Right kidney (tissue), 1 donor: ENCODE measurements at regions not wholly inside any gene's neighbourhood (a gene's known extent, or its start where the extent isn't known, plus 50 kb on each side); places are given as distances from the start of the nearest gene placed in this dataset.
"Not testable (repeated sequence)": the region's sequence is repeated elsewhere in the genome, so short reads cannot be mapped to it uniquely, and the experiment has no call there.

Source experiments
- DNase-seq: peaks from one replicate; pipeline ENCODE4 v3.0.0-alpha.2; 2016

DNA sequence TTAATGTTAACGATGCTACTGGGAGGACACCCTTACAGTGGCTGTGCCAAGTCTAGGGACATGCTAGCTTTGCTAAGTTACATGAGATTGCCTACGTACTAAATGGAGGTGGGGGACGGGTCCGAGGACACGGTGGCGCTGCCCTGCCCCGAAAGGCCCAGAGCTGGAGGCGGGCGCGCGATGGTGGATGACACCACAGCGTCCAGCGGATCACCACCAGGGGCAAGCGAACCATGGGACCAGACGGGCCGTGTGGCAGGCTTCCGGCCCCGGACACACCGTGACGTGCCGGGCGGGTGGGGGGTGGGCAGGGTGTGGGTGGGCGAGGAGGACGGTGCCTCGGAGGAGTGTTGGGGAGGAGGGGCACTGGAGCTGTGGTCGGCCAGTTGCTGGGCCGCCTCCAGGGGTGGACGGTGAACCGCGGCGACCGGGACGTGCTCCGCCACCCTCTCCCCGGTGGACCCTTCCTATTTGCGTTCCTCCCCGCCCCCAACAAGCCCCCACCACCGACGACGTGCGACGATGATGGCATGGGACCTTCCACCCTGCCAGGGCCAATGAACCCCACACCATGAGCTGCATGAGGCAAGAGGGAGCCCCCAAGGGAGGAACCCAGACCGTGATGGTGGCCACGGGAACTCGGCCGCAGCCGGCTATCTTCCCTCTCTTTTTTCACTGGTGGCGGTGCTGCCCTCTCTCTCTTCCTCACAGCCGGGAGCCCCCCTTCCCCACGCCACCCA, 773.3 kb upstream of the DEFB115 start:
- DNase-seq: no peak

DNA sequence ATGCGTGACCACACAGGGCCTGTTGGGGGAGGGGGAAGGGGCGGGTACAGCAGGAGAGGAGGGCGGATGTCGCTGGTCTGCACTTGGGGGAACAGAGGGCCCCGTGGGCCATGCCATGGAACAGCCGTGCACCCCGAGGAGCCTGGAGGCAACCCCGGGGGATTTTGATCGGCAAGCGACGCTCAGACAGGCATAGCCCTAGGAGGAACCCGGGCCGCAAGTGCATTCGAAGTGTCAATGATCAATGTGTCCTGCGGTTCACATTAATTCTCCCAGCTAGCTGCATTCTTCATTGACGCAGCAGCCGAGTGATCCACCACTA, 772.8 kb upstream of the DEFB115 start:
- DNase-seq: no peak

DNA sequence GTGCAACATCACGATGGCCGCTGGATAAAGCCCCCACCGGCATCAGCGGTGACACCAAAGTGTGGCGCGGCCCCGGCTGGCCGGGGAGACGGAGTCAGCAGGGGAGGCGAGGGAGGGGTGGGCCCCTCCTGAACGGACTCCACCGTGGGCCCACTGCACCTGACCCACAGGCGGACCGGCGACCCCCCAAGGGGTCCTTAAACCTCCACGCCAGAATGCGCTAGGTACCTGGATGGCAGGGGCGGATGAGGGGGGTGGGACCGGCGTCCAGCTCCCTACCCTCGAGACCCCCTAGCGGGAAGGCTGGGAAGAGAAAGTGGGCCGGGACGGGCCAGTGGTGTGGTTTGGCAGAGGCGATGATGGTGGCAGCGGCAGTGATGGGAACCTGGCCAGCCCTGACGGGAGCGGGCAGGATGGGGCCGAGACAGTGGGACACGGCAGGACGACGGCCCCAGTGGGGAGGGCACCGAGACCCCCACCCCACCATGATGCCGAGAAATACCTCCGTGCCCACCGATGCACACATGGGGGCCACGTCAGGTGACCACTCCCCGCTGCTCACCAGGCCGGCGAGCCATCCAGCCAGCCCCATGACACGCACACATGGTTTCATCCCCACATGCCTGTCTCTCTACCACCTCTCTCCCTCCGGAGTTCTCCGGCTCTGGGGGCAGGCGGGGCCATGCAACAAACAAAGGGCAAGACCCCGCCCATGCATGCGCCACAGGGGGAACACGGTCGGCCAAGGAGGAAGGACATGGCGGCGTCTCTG, 771.9 kb upstream of the DEFB115 start:
- DNase-seq: no peak

DNA sequence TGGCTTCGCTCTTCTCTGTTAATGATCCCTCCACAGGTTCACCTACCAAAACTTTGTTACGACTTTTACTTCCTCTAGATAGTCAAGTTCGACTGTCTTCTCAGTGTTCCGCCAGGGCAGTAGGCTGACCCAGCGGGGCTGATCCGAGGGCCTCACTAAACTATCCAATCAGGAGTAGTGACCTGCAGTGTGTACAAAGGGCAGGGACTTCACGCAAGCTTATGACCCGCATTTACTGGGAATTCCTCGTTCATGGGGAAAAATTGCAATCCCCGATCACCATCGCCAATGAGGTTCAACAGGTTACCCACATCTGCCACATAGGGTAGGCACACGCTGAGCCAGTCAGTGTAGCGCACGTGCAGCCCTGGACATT, 771.4 kb upstream of the DEFB115 start:
- no peak for DNase-seq

DNA sequence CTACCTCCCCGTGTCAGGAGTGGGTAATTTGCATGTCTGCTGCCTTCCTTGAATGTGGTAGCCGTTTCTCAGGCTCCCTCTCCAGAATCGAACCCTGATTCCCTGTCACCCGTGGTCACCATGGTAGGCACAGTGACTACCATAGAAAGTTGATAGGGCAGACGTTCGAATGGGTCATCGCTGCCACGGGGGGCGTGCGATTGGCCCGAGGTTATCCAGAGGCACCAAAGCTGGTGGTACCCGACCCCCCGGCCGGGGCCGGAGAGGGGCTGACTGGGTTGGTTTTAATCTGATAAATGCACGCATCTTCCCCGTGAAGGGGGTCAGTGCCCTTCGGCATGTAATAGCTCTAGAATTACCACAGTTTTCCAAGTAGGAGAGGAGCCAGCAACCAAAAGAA, 770.0 kb upstream of the DEFB115 start:
- not testable (repeated sequence) for DNase-seq

DNA sequence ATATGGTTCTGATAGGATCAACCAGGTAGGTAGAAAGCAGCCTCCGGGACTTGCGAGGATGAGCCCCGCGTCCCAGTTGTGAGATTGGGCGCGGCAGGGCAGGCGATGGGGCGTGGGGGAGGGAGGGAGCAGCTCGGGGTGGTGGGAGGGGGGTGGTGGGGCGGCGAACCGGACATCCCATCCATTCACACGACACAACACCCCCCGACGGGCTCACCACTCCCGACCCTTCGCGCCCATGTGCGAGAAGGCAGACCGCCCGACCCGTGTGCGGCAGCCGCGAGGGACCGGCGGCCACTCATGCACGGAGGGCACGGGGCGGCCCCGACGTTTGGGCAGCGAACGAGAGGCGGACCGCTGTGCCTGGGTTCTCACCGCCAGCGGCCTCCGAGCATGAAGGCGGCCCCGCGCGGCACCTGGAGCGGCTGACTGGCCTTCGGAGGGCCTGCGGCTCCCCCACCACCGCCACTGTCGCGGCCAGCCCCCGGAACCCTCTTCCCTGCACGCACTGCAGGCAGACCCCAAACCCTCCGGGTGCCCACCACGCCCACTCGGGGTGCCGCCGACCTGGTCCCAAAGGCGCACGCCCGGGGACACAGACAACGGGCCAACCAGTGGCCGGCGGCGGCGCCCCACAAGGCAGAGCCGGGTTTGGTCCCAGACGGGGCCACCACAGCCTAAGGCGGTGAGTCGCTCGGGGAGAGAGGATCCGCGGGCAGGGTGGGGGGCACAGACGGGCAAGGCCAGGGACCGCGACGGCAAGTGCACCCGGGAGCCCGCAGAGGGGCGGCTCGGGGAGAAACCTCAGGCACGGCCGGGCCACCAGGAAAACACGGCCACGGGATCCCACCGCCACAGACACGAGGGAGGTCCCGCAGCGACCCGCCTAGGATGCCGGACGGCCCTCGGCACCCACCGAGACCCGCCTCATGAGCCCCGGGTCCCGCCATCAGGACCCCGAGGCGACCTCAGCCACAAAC, 769.2 kb upstream of the DEFB115 start:
- DNase-seq: no peak

DNA sequence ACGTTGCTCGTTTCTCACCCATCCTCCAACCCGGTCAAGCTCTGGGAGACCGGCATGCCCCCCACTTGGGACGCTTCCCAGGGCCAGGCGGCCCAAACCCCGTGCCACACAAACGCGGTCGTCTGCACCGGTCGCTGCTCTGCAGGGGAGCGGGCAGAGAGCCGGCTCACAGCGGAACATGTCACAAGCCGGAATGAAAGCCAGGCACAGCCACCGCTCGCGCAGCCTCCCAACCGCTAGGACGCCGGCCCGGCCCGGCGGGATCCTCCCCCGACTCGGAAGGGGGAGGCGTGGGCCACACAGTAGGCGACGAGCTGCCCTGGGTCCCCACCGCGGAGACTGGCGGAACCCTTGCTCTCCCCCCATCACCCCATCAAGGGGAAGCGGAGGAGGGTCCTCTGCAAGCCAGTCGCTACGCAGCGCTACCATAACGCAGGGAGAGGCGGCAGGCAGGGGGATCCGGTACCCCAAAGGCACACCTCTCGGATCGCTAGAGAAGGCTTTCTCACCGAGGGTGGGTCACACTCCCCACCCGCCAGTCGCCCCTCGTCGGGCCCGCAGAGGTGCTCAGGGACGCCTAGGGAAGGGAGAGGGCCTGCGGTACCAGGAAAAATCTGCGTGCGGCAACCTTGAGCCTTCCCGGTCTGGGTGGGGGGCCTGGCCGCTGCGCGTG, 768.4 kb upstream of the DEFB115 start:
- DNase-seq: no peak

DNA sequence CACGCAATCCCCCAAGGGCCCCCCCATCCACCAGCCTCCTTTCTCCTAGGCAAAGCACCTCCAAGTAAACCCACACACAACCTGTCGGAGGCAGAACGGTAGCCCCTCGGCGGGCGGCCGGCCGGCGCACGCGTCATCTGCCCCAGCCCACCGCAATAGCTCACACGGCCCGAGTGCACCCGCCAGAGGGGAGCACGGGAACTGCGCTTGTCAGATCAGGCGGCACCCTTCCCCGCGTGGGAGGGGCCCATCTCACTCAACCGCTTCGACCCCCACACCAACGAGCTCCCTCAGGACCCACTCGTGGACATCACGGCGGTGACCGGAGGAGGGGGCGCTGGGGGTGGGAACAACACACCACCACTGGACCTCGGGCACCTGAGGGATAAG, 767.9 kb upstream of the DEFB115 start:
- no peak for DNase-seq

DNA sequence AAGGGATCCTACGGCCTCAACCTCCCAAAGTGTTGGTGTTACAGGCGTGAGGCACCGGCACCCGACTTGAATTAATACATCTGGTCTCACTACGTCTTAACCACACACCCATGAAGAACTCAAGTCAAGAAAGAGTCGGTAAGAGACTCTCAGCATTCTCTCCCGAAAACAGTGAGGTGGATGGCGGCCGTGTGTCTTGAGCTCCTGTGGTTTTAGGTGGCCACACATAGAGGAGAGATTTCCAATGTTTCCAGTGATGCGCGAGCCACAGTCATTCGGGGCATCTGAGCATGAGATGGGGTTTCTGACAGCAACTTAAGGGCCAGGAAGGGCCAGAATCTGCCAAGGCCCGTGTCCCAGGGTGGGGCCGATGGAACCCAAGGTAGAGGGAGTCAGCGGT, 766.4 kb upstream of the DEFB115 start:
- DNase-seq: no peak

DNA sequence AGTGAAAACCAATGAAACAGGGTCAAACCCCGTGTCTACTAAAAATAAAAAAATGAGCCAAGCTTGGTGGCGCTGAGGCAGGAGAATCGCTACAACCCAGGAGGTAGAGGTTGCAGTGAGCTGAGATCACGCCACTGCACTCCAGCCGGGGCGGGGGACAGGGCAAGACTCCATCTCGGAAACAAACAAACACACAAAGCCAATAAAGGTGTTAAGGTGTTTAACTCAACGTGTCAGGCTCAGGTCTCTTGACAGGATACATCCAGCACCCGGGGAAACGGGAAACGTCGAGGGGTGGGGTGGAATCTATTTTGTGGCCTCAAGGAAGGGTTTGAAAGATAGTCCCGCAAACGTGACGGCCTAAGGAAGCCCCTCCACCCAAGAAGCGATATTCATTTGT, 760.8 kb upstream of the DEFB115 start:
- not testable (repeated sequence) for DNase-seq

DNA sequence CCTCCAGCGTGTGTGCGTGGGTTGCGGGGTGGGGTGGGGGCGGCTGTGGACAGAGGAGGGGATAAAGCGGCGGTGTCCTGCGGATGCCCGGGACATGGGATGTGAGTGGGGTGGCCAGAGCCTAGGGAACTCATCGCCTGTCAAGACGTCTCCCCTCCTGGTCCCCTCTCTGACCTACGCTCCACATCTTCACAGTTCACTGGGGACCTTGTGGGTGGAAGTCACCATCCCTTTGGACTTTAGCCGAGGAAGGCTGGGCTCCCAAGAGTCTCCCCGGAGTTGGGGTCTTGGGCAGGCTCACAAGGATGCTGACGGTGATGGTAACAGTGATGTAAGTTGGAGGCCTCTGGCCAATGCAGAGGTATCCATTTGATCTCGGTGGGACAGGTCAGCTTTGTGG, 760.3 kb upstream of the DEFB115 start:
- DNase-seq: not testable (repeated sequence)

DNA sequence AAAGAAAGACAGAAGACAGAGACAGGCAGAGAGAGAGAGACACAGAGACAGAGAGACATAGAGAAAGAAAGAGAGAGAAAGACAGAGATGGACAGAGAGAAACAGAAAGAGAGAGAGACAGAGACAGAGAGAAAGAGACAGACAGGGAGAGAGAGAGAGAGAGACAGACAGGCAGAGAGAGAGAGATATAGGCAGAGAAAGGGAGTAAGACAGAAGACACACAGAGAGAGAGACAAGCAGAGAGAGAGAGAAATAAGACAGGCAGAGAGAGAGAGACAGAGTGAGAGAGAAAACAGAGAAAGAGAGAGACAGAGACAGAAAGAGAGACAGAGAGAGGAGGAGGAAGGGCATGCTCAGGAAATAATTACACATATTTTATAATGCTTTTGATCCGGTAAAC, 758.3 kb upstream of the DEFB115 start:
- DNase-seq: no peak

DNA sequence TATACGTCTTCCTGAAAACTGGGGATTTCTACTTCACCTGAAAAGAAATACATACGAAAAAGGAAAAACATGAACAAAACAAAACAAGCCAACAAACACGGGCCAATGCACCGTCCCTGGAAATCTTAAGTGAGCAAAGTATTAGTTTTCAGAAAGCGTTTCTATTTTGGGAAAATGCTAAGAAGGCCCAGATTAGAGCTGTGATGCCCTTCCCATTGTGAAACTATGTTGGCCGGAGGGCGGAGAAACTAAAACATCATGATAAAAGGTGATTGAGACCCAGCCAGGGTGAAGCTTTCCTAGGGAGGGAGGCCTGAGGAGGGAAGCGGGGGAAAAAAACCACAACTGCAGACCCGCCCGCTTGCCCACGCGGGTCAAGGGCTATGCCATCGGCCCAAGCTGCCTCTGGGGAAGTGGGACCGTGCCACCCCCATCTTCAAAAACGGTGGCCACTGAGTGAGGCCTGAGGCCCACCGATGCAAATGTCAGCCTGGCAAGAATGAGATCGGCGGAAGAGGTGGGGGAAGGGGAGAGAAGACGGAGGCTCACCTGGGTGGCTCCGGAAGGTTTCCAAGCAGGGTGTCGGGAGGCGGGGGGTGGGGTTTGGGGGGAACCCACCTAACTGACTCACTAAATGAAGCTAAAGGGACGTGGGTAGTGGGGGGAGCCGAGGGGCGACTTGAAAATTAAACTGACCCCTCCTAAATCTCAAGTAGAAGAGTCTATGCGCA, 757.6 kb upstream of the DEFB115 start:
- not testable (repeated sequence) for DNase-seq

DNA sequence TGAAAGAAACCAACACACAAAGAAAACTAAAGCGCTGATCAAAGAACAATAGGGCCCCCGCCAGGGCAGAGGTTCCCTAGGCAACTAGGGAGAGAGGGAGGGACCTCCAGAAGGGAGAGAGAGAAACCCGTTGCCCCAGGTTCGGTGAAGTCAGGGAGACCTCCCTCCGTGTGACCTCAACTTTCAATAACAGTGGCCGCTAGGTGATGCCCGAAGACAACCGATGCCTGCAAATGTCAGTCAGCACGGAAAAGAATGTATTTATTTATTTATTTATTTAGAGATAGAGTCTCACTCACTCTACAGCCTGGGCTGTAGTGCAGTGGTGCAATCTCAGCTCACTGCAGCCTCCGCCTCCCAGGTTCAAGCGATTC, 757.0 kb upstream of the DEFB115 start:
- DNase-seq: not testable (repeated sequence)

DNA sequence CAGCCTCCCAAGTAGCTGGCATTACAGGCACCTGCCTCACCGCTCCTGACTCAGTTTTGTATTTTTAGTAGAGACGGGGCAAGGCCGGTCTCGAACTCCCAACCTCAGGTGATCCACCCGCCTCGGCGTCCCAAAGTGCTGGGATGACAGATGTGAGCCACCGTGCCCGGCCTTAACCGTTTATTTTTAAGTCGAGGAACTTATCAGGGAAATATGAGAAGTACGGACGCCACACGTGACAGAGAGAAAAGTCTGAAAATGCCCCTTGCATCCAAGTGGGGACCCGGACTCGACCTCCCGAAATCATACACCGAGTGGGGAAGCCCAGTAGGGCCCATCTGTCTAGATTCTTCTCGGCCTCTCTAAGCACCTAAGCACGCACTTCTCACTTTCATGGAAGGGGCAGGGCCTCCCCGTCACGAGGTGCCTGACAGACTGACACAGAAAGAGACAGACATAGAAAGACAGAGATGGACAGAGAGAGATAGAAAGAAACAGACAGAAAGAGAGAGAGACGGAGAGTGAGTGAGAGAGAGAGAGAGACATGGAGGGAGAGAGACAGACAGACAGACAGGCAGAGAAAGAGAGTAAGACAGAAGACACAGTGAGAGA, 756.5 kb upstream of the DEFB115 start:
- no peak for DNase-seq

DNA sequence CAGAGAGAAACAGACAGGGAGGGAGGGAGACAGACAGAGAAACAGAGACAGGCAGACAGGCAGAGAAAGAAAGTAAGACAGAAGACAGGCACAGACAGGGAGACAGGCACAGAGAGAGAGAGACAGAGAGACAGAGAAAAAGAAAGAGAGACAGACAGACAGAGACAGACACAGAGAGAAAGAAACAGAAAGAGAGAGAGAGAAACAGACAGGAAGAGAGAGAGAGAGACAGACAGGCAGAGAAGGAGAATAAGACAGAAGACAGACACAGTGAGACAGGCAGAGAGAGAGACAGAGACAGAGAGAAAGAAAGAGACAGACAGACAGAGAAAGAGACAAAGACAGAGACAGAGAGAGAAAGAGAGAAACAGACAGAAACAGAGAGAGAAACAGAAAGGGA, 754.8 kb upstream of the DEFB115 start:
- DNase-seq: no peak

DNA sequence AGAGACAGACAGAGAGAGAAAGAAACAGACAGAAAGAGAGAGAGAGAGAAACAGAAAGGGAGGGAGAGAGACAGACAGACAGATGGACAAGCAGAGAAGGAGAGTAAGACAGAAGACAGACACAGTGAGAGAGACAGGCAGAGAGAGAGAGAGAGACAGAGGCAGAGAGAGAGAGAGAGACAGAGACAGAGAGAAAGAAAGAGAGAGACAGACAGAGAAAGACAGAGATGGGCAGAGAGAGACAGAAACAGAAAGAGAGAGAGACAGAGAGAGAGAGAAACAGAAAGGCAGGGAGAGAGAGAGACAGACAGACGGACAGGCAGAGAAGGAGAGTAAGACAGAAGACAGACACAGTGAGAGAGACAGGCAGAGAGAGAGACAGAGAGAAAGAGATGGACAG, 754.3 kb upstream of the DEFB115 start:
- DNase-seq: not testable (repeated sequence)

DNA sequence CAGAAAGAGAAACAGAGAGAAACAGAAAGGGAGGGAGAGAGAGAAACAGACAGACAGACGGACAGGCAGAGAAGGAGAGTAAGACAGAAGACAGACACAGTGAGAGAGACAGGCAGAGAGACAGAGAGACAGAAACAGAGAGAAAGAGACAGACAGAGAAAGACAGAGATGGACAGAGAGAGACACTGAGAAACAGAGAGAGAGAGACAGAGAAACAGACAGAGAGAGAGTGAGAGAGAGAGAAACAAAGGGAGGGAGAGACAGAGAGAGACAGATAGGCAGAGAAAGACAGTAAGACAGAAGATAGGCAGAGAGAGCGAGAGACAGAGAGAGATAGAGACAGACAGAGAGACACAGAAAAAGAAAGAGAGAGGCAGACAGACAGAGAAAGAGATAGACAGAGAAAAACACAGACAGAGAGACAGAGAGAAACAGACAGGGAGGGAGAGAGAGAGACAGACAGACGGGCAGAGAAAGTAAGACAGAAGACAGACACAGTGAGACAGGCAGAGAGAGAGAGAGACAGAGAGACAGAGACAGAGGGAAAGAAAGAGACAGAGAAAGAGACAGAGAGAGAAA, 753.4 kb upstream of the DEFB115 start:
- DNase-seq: no peak

DNA sequence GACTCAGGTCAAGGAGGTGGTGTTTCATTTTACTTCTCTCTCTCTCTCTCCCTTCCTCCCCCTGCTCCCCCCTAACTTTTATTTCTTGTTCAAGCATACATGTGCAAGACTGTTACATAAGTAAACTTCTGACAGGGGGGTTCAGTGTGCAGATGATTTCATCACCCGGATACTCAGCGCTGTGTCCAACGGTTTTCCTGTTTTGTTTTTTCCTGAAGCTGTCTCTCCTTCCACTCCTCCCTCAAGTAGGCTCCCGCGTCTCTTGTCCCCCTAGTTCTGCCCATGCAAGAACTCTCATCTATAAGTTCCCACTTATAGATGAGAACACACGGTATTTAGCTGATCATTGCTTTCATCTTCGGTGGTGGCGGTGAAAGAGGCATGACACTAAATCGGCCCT, 751.9 kb upstream of the DEFB115 start:
- DNase-seq: no peak

DNA sequence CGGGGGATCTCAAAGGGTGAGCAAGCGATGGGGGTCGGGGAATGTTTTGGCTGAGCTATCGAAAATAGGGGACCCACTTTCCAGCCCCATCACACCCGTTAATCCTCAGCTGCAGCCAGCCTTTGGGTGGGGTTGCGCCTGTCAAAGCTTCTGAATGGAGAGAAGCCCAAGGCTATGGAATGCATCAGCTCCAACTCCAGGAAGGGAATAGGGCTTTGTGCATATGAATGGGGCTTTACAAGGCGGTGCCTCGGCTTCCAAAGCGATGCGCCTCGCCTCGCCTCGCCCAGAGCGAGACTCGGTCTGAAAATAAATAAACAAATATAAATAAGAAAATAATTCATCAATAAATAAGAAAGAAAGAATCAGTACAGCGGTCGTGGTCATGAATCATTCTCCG, 751.4 kb upstream of the DEFB115 start:
- no peak for DNase-seq

DNA sequence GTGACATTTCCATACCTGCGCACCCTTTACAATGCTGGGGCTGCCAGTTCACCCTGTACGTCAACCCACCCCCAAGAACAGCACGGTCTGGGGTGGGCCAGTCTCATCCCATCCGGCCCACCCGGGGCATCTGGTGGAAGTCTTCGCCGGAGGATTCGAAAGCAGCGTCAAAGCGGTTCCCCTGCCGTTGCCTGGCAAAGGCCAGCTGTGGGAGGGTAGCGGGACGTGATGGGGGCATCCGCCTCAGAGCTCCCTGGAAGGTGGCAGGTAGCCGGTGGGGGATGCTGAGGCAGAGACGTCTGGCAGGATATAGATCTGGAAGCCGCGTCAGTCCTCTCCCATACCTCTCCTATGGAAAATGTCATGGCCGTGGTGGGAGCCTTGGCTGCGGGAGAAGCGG, 749.1 kb upstream of the DEFB115 start:
- DNase-seq: not testable (repeated sequence)
